Neural crest cell (in vitro differentiated cells): ENCODE measurements at regions not wholly inside any gene's neighbourhood (a gene's known extent, or its start where the extent isn't known, plus 50 kb on each side); places are given as distances from the start of the nearest gene placed in this dataset.

Experiments
- DNase-seq: peaks from one replicate; pipeline ENCODE4 v3.0.0; 2021; ENCODE audit warnings: low read depth, mixed read lengths, low spot score
- H3K27ac Mint-ChIP-seq: one replicate; pipeline ENCODE4 v1.8.0; 2021; ENCODE audit warnings: mild to moderate bottlenecking, mixed read lengths; ENCODE audit not compliant: unreplicated experiment
- H3K27me3 Mint-ChIP-seq: 2 replicates; pipeline ENCODE4 v1.8.0; 2021; ENCODE audit warnings: low read depth, mild to moderate bottlenecking, mixed read lengths
- H3K36me3 Mint-ChIP-seq: 2 replicates; pipeline ENCODE4 v1.8.0; 2021; ENCODE audit warnings: low read depth, mild to moderate bottlenecking, mixed read lengths
- H3K4me1 Mint-ChIP-seq: 2 replicates; pipeline ENCODE4 v1.8.0; 2021; ENCODE audit warnings: mixed read lengths
- H3K4me3 Mint-ChIP-seq: one replicate; pipeline ENCODE4 v1.8.0; 2021; ENCODE audit warnings: mild to moderate bottlenecking, mixed read lengths
- H3K9me3 Mint-ChIP-seq: 2 replicates; pipeline ENCODE4 v1.8.0; 2021; ENCODE audit warnings: mixed read lengths
- TF ChIP-seq, protein P1 (sequence below): fragments of 200-600 bp; sonication (generic); conservative IDR thresholded peaks from 2 replicates; pipeline ENCODE4 v1.5.0; 2021; ENCODE audit warnings: antibody characterized with exemption, mild to moderate bottlenecking

DNA sequence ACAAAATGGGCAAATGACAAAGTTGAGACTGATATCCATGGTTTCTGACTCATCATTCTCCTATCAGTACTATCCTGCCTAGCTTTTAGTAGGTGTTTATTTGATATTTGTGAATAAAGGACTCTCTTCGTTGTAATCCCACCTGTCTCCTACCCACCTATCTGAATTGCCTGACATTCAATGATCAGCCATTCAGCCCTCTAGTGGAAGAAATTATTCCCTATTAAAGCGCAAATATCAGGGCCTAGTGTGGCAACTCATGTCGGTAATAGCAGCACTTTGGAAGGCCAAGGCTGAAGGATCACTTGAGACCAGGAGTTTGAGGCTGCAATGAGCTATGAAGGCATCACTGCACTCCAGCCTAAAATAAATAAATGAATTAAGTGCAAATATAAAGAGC is 195.7 kb upstream of the SETMAR start:
- no peaks in the 10 kb centered on the region for H3K36me3 Mint-ChIP-seq
- no peak for DNase-seq
- no peaks in the 10 kb centered on the region for H3K27me3 Mint-ChIP-seq
- TF ChIP-seq, protein P1, sequence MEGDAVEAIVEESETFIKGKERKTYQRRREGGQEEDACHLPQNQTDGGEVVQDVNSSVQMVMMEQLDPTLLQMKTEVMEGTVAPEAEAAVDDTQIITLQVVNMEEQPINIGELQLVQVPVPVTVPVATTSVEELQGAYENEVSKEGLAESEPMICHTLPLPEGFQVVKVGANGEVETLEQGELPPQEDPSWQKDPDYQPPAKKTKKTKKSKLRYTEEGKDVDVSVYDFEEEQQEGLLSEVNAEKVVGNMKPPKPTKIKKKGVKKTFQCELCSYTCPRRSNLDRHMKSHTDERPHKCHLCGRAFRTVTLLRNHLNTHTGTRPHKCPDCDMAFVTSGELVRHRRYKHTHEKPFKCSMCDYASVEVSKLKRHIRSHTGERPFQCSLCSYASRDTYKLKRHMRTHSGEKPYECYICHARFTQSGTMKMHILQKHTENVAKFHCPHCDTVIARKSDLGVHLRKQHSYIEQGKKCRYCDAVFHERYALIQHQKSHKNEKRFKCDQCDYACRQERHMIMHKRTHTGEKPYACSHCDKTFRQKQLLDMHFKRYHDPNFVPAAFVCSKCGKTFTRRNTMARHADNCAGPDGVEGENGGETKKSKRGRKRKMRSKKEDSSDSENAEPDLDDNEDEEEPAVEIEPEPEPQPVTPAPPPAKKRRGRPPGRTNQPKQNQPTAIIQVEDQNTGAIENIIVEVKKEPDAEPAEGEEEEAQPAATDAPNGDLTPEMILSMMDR: peak; percentile 34
- no peaks in the 10 kb centered on the region for H3K9me3 Mint-ChIP-seq
- H3K4me1 Mint-ChIP-seq: no peaks in the 10 kb centered on the region
- H3K4me3 Mint-ChIP-seq: no peak overlapping the region
- H3K27ac Mint-ChIP-seq: no peak overlapping the region

DNA sequence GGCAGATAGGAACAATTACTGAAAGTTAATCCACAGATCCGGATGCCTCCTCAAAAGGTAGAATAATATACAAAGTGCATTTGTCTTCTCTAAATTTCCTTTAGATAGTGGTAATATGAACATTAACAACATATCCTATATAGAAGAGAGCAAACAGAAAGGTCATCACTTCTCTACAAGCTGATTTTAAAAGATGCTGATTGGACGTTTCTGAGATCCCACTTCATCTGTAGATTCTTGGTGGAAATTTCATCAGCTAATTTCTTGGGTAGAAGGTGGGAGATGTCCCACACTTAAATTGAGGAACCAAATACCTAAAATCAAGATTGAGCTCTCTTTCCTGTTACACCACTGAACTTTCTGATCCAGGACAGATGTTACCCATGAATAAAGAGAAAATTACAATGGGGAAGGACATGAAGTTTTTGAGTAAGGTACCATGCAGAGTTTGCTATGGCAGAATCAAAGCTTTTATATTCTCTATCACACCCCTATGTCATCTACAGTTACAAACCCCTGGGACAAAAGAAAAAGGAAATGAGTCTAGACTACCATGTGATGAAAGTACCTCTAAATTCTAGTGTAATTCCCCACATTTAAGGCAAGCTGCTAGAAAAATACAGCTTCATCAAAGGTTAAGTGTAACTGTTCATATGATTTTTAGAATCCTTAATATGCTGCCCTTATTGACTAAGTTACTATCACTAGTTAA is 189.2 kb upstream of the SETMAR start:
- no peaks in the 10 kb centered on the region for H3K9me3 Mint-ChIP-seq
- H3K4me3 Mint-ChIP-seq: no peak overlapping the region
- no peak overlapping the region for H3K27ac Mint-ChIP-seq
- no peaks in the 10 kb centered on the region for H3K4me1 Mint-ChIP-seq
- no peak for DNase-seq
- TF ChIP-seq, protein P1: no peak
- H3K27me3 Mint-ChIP-seq: no peaks in the 10 kb centered on the region
- H3K36me3 Mint-ChIP-seq: no peaks in the 10 kb centered on the region

DNA sequence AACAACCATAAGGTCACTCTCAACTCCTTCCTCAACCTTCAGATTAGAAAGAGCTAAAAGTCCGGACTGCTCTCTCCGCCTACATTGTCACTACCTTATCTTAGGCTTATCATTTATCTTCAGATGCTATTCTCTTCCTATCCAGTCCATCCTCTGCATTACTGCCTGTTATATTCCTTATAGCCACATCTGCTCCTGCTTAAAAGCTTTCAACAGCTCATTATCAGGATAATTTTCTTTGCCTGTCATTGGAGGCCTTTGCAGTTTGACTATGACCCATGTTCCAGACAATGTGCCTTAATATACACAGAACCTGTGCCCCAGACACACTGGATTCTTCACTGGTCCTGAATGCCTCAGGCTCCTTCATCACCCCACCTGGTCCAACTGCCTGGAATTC is 184.1 kb upstream of the SETMAR start:
- H3K4me1 Mint-ChIP-seq: no peaks in the 10 kb centered on the region
- no peak overlapping the region for H3K4me3 Mint-ChIP-seq
- TF ChIP-seq, protein P1: no peak
- no peaks in the 10 kb centered on the region for H3K36me3 Mint-ChIP-seq
- DNase-seq: no peak
- H3K27me3 Mint-ChIP-seq: no peaks in the 10 kb centered on the region
- no peaks in the 10 kb centered on the region for H3K9me3 Mint-ChIP-seq
- no peak overlapping the region for H3K27ac Mint-ChIP-seq

DNA sequence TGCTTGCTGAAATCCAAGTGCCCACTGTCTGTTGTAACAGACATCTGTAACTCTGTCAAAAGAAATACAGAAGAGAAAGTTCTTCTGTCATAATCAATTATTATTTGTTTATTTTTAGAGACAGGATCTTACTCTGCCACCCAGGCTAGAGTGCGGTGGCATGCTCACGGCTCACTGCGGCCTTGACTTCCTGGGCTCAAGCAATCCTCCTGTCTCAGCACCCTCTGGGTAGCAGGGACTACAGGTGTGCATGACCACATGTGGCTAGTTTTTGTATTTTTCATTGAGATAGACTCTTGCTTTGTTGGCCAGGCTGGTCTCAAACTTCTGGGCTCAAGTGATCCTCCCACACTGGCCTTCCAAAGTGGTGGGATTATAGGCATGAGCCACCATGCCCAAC is 177.6 kb upstream of the SETMAR start:
- Mint-ChIP-seq H3K4me3 (no peak overlapping the region), H3K36me3 (no peaks in the 10 kb centered on the region), H3K27me3 (no peaks in the 10 kb centered on the region), H3K27ac (no peak overlapping the region), H3K4me1 (no peaks in the 10 kb centered on the region), H3K9me3 (peaks cover 7% of the 10 kb centered on the region)
- DNase-seq: no peak
- TF ChIP-seq, protein P1: no peak

DNA sequence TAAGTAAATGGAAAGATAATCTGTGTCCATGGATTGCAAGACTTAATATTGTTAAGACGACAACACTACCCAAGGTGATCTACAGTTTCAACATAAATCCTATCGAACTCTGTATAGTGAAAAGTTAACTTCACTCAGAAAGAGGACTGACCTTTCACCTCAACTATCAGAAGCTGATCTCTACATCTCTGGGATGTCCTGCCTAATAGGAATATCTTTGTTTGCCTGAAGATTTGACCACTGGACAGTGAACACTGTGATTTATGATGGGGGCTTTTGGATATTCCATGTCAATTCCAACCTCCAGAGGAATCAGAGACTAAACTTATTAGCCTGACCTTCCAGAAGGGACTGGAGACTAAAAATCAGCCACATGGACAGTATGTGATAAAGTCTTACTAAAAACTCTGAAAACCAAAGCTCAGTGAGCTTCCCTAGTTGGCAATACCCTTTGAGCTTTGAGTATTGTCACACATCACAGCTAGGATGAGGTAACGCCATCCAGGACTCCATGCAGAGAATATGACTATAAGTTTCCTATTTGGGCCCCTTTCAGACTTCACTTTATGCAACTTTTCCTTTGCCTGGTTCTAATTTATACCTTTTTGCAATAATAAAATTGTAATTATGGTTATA is 164.9 kb upstream of the SETMAR start:
- Mint-ChIP-seq H3K36me3 (no peaks in the 10 kb centered on the region), H3K27ac (no peak overlapping the region), H3K4me1 (no peaks in the 10 kb centered on the region), H3K27me3 (peaks cover 9% of the 10 kb centered on the region), H3K4me3 (no peak overlapping the region), H3K9me3 (peaks cover under 1% of the 10 kb centered on the region)
- DNase-seq: no peak
- TF ChIP-seq, protein P1: no peak
